ENCODE measurements at regions not wholly inside any gene's neighbourhood (a gene's known extent, or its start where the extent isn't known, plus 50 kb on each side); places are given as distances from the start of the nearest gene placed in this dataset.
A peak's percentile ranks its signal among the peaks of the same experiment; 100 is the strongest.

- no peak overlapping the region for H3K27ac Mint-ChIP-seq
- no peak overlapping the region for H3K4me3 Mint-ChIP-seq
- no peaks in the 10 kb centered on the region for H3K9me3 Mint-ChIP-seq
- H3K4me1 Mint-ChIP-seq, result peaks cover 21% of the 10 kb centered on the region
- no peak for DNase-seq (ENCODE audit: low spot score in 2 of 2, unreplicated experiment in 2 of 2)
- no peaks in the 10 kb centered on the region for H3K36me3 Mint-ChIP-seq
- TF ChIP-seq, protein P1, sequence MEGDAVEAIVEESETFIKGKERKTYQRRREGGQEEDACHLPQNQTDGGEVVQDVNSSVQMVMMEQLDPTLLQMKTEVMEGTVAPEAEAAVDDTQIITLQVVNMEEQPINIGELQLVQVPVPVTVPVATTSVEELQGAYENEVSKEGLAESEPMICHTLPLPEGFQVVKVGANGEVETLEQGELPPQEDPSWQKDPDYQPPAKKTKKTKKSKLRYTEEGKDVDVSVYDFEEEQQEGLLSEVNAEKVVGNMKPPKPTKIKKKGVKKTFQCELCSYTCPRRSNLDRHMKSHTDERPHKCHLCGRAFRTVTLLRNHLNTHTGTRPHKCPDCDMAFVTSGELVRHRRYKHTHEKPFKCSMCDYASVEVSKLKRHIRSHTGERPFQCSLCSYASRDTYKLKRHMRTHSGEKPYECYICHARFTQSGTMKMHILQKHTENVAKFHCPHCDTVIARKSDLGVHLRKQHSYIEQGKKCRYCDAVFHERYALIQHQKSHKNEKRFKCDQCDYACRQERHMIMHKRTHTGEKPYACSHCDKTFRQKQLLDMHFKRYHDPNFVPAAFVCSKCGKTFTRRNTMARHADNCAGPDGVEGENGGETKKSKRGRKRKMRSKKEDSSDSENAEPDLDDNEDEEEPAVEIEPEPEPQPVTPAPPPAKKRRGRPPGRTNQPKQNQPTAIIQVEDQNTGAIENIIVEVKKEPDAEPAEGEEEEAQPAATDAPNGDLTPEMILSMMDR (IDR thresholded peaks at IDR 0.05; ENCODE audit: unreplicated experiment), result no peak
- no peaks in the 10 kb centered on the region for H3K27me3 Mint-ChIP-seq (ENCODE audit: low read depth)
Observed at GRCh38 chr4:156144961-156145360, 191.3 kb upstream of the CTSO start.

DNA sequence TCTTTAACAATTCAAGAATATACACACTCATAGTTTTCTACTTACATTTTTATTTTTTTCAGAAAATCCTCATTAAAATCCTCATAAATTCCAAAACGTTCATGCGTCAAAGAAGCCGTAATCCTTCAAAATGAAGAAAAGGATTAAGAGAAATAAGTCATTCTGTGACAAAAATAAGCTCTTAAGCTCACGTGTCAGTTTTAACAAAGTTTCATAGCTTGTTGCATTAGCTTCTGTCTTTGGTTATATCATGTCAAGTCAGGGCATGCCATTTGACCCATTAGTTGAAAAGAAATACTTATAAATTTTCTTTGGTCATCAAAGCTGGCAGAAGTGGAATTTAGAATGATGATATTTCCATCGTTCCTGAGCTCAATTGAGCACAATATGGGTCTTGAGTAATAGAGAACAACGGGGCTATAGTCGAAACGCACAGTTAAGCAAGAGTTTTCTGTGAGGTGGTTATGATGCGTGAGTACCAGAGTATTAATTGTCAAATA is 185.2 kb upstream of the CTSO start:
- H3K27me3 Mint-ChIP-seq (ENCODE audit: low read depth), result no peaks in the 10 kb centered on the region
- H3K9me3 Mint-ChIP-seq, result peaks cover 9% of the 10 kb centered on the region
- H3K27ac Mint-ChIP-seq, result no peak overlapping the region
- H3K4me1 Mint-ChIP-seq, result peaks cover 31% of the 10 kb centered on the region
- TF ChIP-seq, protein P1 (IDR thresholded peaks at IDR 0.05; ENCODE audit: unreplicated experiment), result no peak
- H3K4me3 Mint-ChIP-seq, result no peak overlapping the region
- DNase-seq (ENCODE audit: low spot score in 2 of 2, unreplicated experiment in 2 of 2), result no peak
- H3K36me3 Mint-ChIP-seq, result no peaks in the 10 kb centered on the region

GRCh38 chr4:156137679-156138473 is 184.2 kb upstream of the CTSO start:
- no peak for DNase-seq (ENCODE audit: low spot score in 2 of 2, unreplicated experiment in 2 of 2)
- Mint-ChIP-seq H3K36me3 (no peaks in the 10 kb centered on the region), H3K4me1 (peaks cover 31% of the 10 kb centered on the region), H3K4me3 (no peak overlapping the region), H3K27ac (peak overlapping the region; percentile 51), H3K9me3 (peaks cover 16% of the 10 kb centered on the region), H3K27me3 (ENCODE audit: low read depth) (no peaks in the 10 kb centered on the region)
- TF ChIP-seq, protein P1 (IDR thresholded peaks at IDR 0.05; ENCODE audit: unreplicated experiment), result no peak

GRCh38 chr4:156132196-156132595 is 178.5 kb upstream of the CTSO start:
- no peak for DNase-seq (ENCODE audit: low spot score in 2 of 2, unreplicated experiment in 2 of 2)
- H3K36me3 Mint-ChIP-seq, result no peaks in the 10 kb centered on the region
- H3K4me1 Mint-ChIP-seq, result peaks cover 3% of the 10 kb centered on the region
- TF ChIP-seq, protein P1 (IDR thresholded peaks at IDR 0.05; ENCODE audit: unreplicated experiment), result no peak
- no peaks in the 10 kb centered on the region for H3K27me3 Mint-ChIP-seq (ENCODE audit: low read depth)
- no peak overlapping the region for H3K27ac Mint-ChIP-seq
- peaks cover 31% of the 10 kb centered on the region for H3K9me3 Mint-ChIP-seq
- H3K4me3 Mint-ChIP-seq, result no peak overlapping the region

- no peak for DNase-seq (ENCODE audit: low spot score in 2 of 2, unreplicated experiment in 2 of 2)
- Mint-ChIP-seq H3K36me3 (peaks cover 11% of the 10 kb centered on the region), H3K4me3 (no peak overlapping the region), H3K27ac (no peak overlapping the region), H3K4me1 (no peaks in the 10 kb centered on the region), H3K27me3 (ENCODE audit: low read depth) (no peaks in the 10 kb centered on the region), H3K9me3 (peaks cover 51% of the 10 kb centered on the region)
- TF ChIP-seq, protein P1 (IDR thresholded peaks at IDR 0.05; ENCODE audit: unreplicated experiment), result no peak
Observed at GRCh38 chr4:156128616-156129015, 174.9 kb upstream of the CTSO start.

All from mesothelial cell of epicardium (in vitro differentiated cells).